Lower leg skin (tissue), 4 donors: ENCODE measurements at regions not wholly inside any gene's neighbourhood (a gene's known extent, or its start where the extent isn't known, plus 50 kb on each side); places are given as distances from the start of the nearest gene placed in this dataset.

Experiments
- DNase-seq, 2 donors: peaks; one replicate each; pipeline ENCODE4 v3.0.0-alpha.2; 2019; ENCODE audit warnings: low spot score in 2 of 2
- H3K4me3 ChIP-seq: fragments of 200-600 bp; sonication (generic); 2 replicates; pipeline ENCODE4 v1.5.1; 2017; ENCODE audit warnings: mild to moderate bottlenecking, low read depth; ENCODE audit not compliant: poor library complexity, severe bottlenecking
- POLR2A ChIP-seq, 2 donors: fragments of 450-650 bp; IDR thresholded peaks; one replicate each; pipeline ENCODE4 v1.6.1; 2016 to 2017; ENCODE audit warnings: antibody characterized with exemption in 2 of 2, mild to moderate bottlenecking in 1 of 2, moderate library complexity in 1 of 2
- WGBS, 2 donors: methylation state at CpG; one replicate each; pipeline ENCODE4 v1.1.5; 2018; 5-methylcytosine and 5-hydroxymethylcytosine counted together
- intact Hi-C: fragments of 100-400 bp; cut with DNase I; formaldehyde crosslinking; loops from one replicate; pipeline ENCODE4 v1.15.0; 2023; ENCODE audit warnings: low total_unique reads
- TF ChIP-seq, protein P1 (sequence below), 3 donors: fragments of 450-650 bp; IDR thresholded peaks; one replicate each; pipeline ENCODE4 v1.5.1; 2016; ENCODE audit warnings: antibody characterized with exemption in 3 of 3, mild to moderate bottlenecking in 3 of 3, moderate library complexity in 2 of 3

DNA sequence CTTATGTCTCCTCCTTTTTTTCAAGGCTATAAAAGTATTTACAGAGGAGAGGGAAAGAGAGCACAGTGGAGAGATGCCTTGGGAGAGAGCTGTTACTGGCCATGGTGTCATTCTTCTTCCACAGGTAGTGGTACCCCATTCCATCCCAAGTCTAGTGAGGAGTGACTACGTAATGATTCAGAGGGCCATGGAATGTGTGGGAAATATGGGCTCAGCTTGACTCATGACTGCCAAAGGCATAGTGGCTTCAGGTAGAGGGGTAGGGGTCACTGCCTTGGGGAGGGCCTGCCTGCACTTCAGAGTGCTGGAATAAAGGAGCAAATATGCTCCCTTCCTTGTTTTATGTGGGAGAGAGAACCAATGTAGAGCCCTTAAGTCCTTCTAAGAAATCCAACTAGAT, 620.6 kb downstream of the IRS1 start:
- H3K4me3 ChIP-seq, result no peak overlapping the region
- DNase-seq, result no peak
- TF ChIP-seq, protein P1, sequence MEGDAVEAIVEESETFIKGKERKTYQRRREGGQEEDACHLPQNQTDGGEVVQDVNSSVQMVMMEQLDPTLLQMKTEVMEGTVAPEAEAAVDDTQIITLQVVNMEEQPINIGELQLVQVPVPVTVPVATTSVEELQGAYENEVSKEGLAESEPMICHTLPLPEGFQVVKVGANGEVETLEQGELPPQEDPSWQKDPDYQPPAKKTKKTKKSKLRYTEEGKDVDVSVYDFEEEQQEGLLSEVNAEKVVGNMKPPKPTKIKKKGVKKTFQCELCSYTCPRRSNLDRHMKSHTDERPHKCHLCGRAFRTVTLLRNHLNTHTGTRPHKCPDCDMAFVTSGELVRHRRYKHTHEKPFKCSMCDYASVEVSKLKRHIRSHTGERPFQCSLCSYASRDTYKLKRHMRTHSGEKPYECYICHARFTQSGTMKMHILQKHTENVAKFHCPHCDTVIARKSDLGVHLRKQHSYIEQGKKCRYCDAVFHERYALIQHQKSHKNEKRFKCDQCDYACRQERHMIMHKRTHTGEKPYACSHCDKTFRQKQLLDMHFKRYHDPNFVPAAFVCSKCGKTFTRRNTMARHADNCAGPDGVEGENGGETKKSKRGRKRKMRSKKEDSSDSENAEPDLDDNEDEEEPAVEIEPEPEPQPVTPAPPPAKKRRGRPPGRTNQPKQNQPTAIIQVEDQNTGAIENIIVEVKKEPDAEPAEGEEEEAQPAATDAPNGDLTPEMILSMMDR (IDR thresholded peaks at IDR 0.05), result no peak
- TF ChIP-seq POLR2A (IDR thresholded peaks at IDR 0.05), result no peak
- intact Hi-C loops, result loop anchor here (5.0 kb wide), 1 partner anchor 737 kb away; no protein-coding TSS in a partner anchor
- 100% methylated on average over 1 of the region's 1 CpG for WGBS, 2 donors

DNA sequence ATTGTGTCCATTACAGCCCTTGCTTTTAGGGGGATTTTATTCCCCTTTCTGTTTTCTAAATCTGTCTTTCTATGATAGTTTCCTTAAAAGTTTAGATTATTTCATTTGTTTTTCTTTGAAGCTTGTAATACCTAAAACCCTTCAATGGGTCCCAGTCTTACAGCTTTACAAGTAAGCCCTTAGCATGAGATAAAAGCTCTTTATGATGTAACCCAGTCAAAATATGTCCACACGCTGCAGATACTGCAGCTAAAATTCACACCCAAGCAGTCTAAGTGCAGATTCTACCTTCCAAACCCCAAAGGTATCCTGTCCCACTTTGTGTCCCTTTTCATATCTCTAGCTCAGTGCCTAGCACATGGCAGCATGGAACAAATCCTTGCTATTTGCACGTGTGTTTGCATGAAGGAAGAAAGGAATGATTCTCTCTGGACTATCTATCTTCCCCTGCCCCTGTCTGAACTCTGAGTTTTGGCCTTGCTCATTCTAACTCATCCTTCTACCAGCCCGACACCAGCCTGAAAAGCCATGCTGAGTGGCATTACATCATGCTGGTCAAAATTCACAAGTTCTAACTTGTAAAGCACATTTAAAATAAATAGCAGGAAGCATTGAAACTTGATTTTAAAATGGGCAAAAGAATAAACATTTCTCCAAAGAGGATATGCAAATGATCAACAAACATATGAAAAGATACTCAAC, 623.2 kb downstream of the IRS1 start:
- intact Hi-C loops, result loop anchor here (5.0 kb wide), 1 partner anchor 734 kb away; no protein-coding TSS in a partner anchor
- WGBS, 2 donors, result 79 to 82% methylated on average over 3 of the region's 3 CpGs
- DNase-seq, result no peak
- TF ChIP-seq POLR2A (IDR thresholded peaks at IDR 0.05), result no peak
- TF ChIP-seq, protein P1 (IDR thresholded peaks at IDR 0.05), result no peak
- H3K4me3 ChIP-seq, result no peak overlapping the region

DNA sequence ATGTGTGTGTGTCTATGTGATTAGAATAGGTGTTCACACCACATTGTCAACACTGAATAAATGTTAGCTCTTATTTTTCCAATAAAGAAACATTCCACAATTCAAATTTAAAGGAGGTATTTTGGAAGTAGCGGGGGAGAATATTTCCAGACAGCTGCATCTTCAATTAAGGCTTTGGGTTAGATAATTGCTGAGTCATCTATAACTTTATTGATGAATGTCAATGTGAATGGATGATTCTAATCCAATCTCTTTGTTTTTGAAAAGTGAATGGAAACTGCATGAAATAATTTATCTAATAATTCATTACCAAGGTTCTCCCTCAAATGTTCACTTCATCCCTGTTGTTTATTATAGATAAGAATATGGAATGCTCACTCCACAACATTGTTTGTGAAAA, 625.2 kb downstream of the IRS1 start:
- intact Hi-C loops, result no loop called here
- H3K4me3 ChIP-seq, result no peak overlapping the region
- DNase-seq, result no peak
- 88 to 98% methylated on average over 1 of the region's 1 CpG for WGBS, 2 donors
- no peak for TF ChIP-seq POLR2A (IDR thresholded peaks at IDR 0.05)

DNA sequence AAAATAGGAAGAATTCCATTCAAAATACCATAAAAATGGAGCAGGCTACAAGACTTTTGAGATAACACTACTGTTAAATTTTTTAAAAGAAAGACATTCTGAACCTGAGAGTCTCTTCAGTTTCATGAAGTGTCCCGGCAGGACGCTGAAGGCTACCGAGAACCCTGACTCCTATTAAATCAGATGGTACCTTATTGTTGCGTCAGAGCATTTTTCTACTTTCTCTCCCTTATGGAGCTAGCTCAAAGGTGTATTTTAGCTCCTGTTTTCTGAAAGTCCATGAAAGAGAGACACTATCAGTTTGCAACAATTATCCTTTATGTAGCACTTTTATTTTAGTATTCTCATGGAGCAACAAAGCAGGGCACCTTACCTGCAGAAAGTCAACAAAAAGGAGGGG, 626.7 kb downstream of the IRS1 start:
- TF ChIP-seq POLR2A (IDR thresholded peaks at IDR 0.05), result no peak
- TF ChIP-seq, protein P1 (IDR thresholded peaks at IDR 0.05), result no peak
- intact Hi-C loops, result no loop called here
- no peak for DNase-seq
- H3K4me3 ChIP-seq, result no peak overlapping the region
- WGBS, 2 donors, result 93 to 95% methylated on average over 4 of the region's 4 CpGs

DNA sequence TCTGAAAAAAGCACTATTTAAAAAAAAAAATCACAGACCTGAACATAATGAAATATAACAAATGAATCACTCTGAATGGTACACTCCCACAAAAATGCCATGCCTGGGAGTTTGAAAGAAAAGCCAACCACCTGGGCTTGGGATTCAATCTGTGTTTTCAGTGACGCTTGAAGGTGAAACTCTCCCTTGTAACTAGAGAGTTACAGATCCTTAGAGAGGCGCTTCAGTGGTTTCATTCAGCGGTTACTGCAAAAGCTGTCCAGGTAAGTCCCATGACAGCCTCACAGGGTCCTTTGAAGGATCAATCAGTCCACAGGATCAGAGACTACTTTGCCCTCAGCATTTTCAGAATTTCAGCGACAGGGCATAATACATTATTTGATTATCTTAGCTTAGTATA, 627.3 kb downstream of the IRS1 start:
- TF ChIP-seq, protein P1 (IDR thresholded peaks at IDR 0.05), result no peak
- TF ChIP-seq POLR2A (IDR thresholded peaks at IDR 0.05), result no peak
- intact Hi-C loops, result no loop called here
- H3K4me3 ChIP-seq, result no peak overlapping the region
- 99% methylated on average over 4 of the region's 4 CpGs for WGBS, 2 donors
- no peak for DNase-seq

DNA sequence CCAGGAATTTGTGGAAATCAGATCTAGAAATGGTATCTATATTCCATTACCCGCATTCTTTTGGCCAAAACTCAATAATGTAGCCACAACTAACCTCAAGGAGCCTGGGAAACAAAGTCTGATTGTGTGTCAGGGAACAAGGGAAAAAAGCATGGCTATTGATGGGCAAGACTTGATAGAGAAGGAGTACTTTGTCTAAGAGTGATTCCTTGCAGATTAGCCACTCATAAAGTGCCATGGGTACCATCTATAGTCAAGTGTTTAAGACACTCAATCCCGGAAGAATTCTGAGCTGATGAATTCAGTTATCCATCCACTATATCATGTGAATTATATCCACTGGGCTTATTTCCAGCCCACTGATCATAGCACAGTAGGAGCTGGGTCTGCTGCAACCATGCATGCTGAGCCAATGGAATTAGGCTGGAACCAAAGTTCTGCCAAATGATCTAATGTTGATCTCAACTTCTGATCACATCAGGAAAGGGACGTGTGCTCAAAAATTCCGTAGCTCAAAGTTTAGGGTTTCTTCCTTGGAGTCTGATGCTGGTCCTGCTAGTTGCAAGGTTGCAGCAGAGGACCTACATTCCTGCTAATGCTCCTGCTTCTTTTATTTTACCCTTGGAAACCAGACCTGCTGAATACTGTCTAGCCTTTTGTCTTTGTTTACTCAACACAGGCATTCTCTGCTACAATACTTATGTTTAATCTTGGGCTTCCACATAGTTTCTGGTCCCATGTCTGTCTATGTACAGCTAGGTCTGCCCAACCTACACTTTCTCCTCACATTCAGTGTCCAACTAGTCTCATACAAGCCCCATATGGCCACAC, 629.7 kb downstream of the IRS1 start:
- H3K4me3 ChIP-seq, result no peak overlapping the region
- DNase-seq, result no peak
- intact Hi-C loops, result no loop called here
- WGBS, 2 donors, result 80 to 82% methylated on average over 4 of the region's 4 CpGs
- no peak for TF ChIP-seq POLR2A (IDR thresholded peaks at IDR 0.05)
- TF ChIP-seq, protein P1 (IDR thresholded peaks at IDR 0.05), result no peak
